ENCODE measurements at regions not wholly inside any gene's neighbourhood (a gene's known extent, or its start where the extent isn't known, plus 50 kb on each side); places are given as distances from the start of the nearest gene placed in this dataset.

DNA sequence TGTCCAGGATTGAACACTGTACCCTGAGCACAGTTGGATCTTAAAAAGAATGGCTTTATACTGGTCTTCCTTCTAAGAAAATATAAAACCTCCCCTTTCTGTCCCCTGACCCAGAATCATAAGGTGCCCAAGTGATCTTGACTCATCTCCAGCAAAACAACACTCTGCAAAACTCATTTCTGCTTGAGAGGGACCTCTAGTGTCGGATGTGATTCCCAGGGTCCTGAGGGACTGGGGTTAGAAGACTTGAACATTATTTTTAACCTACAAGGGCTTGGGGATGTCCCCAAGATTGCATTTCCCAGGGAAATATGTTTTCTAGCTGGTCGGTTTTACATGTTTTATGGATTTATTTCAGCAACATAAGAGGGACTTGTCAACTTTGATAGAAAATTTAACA is 1318.5 kb upstream of the CELF4 start:
- TF ChIP-seq POLR2A (IDR thresholded peaks at IDR 0.05; ENCODE audit: extremely low read depth, insufficient read length): no peak
- TF ChIP-seq, protein P1, sequence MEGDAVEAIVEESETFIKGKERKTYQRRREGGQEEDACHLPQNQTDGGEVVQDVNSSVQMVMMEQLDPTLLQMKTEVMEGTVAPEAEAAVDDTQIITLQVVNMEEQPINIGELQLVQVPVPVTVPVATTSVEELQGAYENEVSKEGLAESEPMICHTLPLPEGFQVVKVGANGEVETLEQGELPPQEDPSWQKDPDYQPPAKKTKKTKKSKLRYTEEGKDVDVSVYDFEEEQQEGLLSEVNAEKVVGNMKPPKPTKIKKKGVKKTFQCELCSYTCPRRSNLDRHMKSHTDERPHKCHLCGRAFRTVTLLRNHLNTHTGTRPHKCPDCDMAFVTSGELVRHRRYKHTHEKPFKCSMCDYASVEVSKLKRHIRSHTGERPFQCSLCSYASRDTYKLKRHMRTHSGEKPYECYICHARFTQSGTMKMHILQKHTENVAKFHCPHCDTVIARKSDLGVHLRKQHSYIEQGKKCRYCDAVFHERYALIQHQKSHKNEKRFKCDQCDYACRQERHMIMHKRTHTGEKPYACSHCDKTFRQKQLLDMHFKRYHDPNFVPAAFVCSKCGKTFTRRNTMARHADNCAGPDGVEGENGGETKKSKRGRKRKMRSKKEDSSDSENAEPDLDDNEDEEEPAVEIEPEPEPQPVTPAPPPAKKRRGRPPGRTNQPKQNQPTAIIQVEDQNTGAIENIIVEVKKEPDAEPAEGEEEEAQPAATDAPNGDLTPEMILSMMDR (IDR thresholded peaks at IDR 0.05; ENCODE audit: low read depth, low read length): no peak
- TF ChIP-seq, protein P2, sequence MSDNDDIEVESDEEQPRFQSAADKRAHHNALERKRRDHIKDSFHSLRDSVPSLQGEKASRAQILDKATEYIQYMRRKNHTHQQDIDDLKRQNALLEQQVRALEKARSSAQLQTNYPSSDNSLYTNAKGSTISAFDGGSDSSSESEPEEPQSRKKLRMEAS (IDR thresholded peaks at IDR 0.05; ENCODE audit: low read depth, low read length): no peak
